ENCODE measurements at regions not wholly inside any gene's neighbourhood (a gene's known extent, or its start where the extent isn't known, plus 50 kb on each side); places are given as distances from the start of the nearest gene placed in this dataset.

DNA sequence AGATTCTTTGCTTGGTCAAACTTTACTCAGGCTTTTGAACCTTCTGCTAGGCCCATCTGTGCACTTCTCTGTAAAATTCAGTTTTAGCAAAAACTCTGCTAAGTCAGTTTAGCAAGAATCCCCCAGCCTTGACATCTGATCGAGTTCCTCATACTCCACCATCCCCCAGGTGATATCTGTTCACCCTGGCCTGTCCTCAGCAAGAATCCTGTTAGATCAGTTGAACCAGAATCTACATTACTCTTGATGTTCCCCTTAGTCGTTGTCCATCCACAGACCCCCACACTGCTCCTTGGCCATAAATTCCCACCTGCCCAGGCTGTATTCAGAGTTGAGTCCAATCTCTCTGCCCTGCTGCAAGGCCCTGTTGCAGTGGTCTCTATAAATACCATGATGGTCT is 162.6 kb downstream of the ZNF674 start:
- TF ChIP-seq, protein P1, sequence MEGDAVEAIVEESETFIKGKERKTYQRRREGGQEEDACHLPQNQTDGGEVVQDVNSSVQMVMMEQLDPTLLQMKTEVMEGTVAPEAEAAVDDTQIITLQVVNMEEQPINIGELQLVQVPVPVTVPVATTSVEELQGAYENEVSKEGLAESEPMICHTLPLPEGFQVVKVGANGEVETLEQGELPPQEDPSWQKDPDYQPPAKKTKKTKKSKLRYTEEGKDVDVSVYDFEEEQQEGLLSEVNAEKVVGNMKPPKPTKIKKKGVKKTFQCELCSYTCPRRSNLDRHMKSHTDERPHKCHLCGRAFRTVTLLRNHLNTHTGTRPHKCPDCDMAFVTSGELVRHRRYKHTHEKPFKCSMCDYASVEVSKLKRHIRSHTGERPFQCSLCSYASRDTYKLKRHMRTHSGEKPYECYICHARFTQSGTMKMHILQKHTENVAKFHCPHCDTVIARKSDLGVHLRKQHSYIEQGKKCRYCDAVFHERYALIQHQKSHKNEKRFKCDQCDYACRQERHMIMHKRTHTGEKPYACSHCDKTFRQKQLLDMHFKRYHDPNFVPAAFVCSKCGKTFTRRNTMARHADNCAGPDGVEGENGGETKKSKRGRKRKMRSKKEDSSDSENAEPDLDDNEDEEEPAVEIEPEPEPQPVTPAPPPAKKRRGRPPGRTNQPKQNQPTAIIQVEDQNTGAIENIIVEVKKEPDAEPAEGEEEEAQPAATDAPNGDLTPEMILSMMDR (IDR thresholded peaks at IDR 0.05; ENCODE audit: low read length): no peak
- TF ChIP-seq EZH2 (IDR thresholded peaks at IDR 0.05; ENCODE audit: borderline replicate concordance, low read length): no peak

Data from OCI-LY1 (cell line).